Kidney (tissue), 13 donors: ENCODE measurements at regions not wholly inside any gene's neighbourhood (a gene's known extent, or its start where the extent isn't known, plus 50 kb on each side); places are given as distances from the start of the nearest gene placed in this dataset.

Experiments
- DNase-seq, 5 donors: peaks; one replicate each; pipeline ENCODE4 v3.0.0-alpha.2; 2013 to 2020
- FAIRE-seq: peaks from 2 replicates; lab custom pipeline; 2012; peaks lifted over from hg19 to GRCh38; lab: Jason Lieb, UNC
- H3K27ac ChIP-seq, 2 donors: one replicate each; pipeline ENCODE4 v1.7.0; 2013; ENCODE audit warnings: low read depth in 2 of 2, low read length in 2 of 2, inconsistent platforms in 1 of 2
- H3K27me3 ChIP-seq: one replicate; pipeline ENCODE4 v1.7.1; 2013; ENCODE audit warnings: low read length, inconsistent platforms; ENCODE audit not compliant: control insufficient read depth, insufficient read depth
- H3K36me3 ChIP-seq, 3 donors: one replicate each; pipeline versions ENCODE4 v1.7.0 to v1.7.1; 2013; ENCODE audit warnings: low read length in 3 of 3, control low read depth in 1 of 3, inconsistent platforms in 1 of 3; ENCODE audit not compliant: insufficient read depth in 3 of 3, control insufficient read depth in 2 of 3
- H3K4me1 ChIP-seq, 3 donors: one replicate each; pipeline versions ENCODE4 v1.7.0 to v1.7.1; 2013; ENCODE audit warnings: low read length in 3 of 3, inconsistent platforms in 1 of 3, low read depth in 1 of 3; ENCODE audit not compliant: control insufficient read depth in 2 of 3, insufficient read depth in 2 of 3
- H3K4me3 ChIP-seq, 3 donors: one replicate each; pipeline versions ENCODE4 v1.7.0 to v1.8.1; 2013; ENCODE audit warnings: low read length in 3 of 3, control low read depth in 1 of 3, inconsistent platforms in 1 of 3
- H3K9ac ChIP-seq, 3 donors: one replicate each; pipeline versions ENCODE4 v1.7.0 to v1.7.1; 2013; ENCODE audit warnings: low read length in 3 of 3, control low read depth in 1 of 3, inconsistent platforms in 1 of 3
- H3K9me3 ChIP-seq, 3 donors: one replicate each; pipeline versions ENCODE4 v1.7.0 to v1.7.1; 2013; ENCODE audit warnings: low read length in 3 of 3, control low read depth in 1 of 3, inconsistent platforms in 1 of 3; ENCODE audit not compliant: control insufficient read depth in 2 of 3, insufficient read depth in 1 of 3
- intact Hi-C: fragments of 100-400 bp; cut with DNase I; formaldehyde crosslinking; loops from one replicate; pipeline ENCODE4 v1.11.1; 2022
- TF ChIP-seq, protein P1 (sequence below): IDR thresholded peaks from 3 replicates; pipeline ENCODE4 v1.5.1; 2012; ENCODE audit warnings: mild to moderate bottlenecking, moderate library complexity, borderline replicate concordance; ENCODE audit not compliant: insufficient read depth; ENCODE audit errors: extremely low read depth
- donor health status: control.
- donor health status: control.
- donor health status: control.
- donor health status: control.
- donor health status: control.
- donor health status: DM: yes; HTN: yes; CAD: no.
- donor health status: Normal renal cell carcinoma (clear cell type).

- TF ChIP-seq, protein P1, sequence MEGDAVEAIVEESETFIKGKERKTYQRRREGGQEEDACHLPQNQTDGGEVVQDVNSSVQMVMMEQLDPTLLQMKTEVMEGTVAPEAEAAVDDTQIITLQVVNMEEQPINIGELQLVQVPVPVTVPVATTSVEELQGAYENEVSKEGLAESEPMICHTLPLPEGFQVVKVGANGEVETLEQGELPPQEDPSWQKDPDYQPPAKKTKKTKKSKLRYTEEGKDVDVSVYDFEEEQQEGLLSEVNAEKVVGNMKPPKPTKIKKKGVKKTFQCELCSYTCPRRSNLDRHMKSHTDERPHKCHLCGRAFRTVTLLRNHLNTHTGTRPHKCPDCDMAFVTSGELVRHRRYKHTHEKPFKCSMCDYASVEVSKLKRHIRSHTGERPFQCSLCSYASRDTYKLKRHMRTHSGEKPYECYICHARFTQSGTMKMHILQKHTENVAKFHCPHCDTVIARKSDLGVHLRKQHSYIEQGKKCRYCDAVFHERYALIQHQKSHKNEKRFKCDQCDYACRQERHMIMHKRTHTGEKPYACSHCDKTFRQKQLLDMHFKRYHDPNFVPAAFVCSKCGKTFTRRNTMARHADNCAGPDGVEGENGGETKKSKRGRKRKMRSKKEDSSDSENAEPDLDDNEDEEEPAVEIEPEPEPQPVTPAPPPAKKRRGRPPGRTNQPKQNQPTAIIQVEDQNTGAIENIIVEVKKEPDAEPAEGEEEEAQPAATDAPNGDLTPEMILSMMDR: no peak
These were observed 881.0 kb downstream of the OTOL1 start for GRCh38 chr3:162377608-162378007.

DNA sequence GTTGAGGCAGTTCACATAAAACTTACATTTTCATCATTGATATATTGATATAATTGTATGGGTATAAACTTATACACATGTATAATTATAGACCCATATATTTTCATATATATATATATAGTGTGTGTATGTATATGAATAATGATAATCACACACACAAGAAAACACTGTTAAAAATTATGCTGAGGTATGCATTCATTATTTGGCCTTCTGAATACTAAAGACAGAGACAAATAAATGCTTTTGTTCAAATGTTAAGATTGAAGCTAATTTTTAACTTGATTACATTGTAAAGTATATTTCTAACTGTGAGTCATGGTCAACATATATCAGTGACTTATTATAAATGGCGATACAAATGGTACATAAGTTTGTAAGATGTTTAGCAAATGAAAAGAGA lies 888.8 kb downstream of the OTOL1 start:
- intact Hi-C loops: no loop called here
- H3K27me3 ChIP-seq: no peaks in the 10 kb centered on the region
- H3K9ac ChIP-seq: no peak overlapping the region
- no peaks in the 10 kb centered on the region for H3K9me3 ChIP-seq
- DNase-seq (no peak), FAIRE-seq (no peak)
- no peak overlapping the region for H3K4me3 ChIP-seq
- TF ChIP-seq, protein P1: no peak
- no peaks in the 10 kb centered on the region for H3K36me3 ChIP-seq
- H3K27ac ChIP-seq: no peak overlapping the region
- H3K4me1 ChIP-seq: no peaks in the 10 kb centered on the region

More at GRCh38 chr3:162377608-162378007, 881.0 kb downstream of the OTOL1 start:
- Histone ChIP-seq H3K9ac (no peak overlapping the region), H3K4me1 (no peaks in the 10 kb centered on the region), H3K9me3 (no peaks in the 10 kb centered on the region), H3K36me3 (no peaks in the 10 kb centered on the region), H3K27me3 (no peaks in the 10 kb centered on the region), H3K4me3 (no peak overlapping the region), H3K27ac (no peak overlapping the region)
- FAIRE-seq: no peak
- intact Hi-C loops: no loop called here
- no peak for DNase-seq

DNA sequence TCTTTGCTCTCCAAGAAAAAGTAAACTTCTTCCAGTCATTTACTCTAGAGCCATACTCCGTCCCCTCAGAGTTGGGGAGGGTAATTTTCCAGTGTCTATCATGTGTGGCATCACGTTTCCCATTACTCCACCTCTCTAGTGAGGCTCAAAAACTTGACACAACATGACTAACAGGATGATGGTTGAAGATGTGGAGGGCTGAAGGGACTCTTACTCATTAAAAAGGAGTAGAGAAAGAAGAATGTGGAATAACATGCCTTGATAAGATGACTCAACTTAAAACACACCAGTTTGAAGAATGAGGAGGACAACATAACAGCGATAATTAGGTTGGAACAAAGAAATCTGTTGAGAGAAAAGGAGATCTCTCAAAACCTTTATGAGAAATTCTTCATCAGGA lies 894.3 kb downstream of the OTOL1 start:
- H3K4me1 ChIP-seq: no peaks in the 10 kb centered on the region
- TF ChIP-seq, protein P1: no peak
- intact Hi-C loops: no loop called here
- DNase-seq: no peak
- H3K4me3 ChIP-seq: no peak overlapping the region
- FAIRE-seq: no peak
- H3K9ac ChIP-seq: no peak overlapping the region
- no peaks in the 10 kb centered on the region for H3K9me3 ChIP-seq
- H3K36me3 ChIP-seq: no peaks in the 10 kb centered on the region
- no peaks in the 10 kb centered on the region for H3K27me3 ChIP-seq
- no peak overlapping the region for H3K27ac ChIP-seq

DNA sequence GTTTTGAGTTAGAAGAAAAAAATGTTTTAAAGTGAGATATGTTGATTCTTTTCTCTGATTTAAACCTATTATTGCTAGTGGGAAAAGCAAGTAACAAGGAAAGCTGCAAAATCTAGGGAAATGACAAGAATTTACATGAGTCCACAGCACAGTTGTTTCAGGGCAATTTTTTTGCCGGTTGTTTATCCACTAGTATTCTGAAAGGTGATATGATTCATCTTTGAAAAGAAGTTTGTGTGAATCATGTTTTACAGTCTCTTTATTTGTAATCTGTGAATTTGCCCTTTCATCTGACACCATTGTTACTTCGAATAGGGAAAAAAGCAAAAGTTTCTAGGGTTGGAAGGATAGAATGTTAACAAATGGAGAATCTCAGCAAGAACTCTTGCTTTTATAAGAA lies 894.7 kb downstream of the OTOL1 start:
- Histone ChIP-seq H3K9ac (no peak overlapping the region), H3K36me3 (no peaks in the 10 kb centered on the region), H3K4me3 (no peak overlapping the region), H3K4me1 (no peaks in the 10 kb centered on the region), H3K27me3 (no peaks in the 10 kb centered on the region), H3K9me3 (no peaks in the 10 kb centered on the region), H3K27ac (no peak overlapping the region)
- FAIRE-seq: no peak
- TF ChIP-seq, protein P1: no peak
- no peak for DNase-seq
- intact Hi-C loops: no loop called here
